Hepatocyte (in vitro differentiated cells): ENCODE measurements at regions not wholly inside any gene's neighbourhood (a gene's known extent, or its start where the extent isn't known, plus 50 kb on each side); places are given as distances from the start of the nearest gene placed in this dataset.

Experiments used
- EZH2 ChIP-seq: fragments of 200-600 bp; sonication (generic); IDR thresholded peaks from 2 replicates; pipeline ENCODE4 v1.6.1; 2016; ENCODE audit warnings: antibody characterized with exemption, mild to moderate bottlenecking, borderline replicate concordance
- TF ChIP-seq, protein P1 (sequence below): fragments of 200-600 bp; sonication (generic); IDR thresholded peaks from 2 replicates; pipeline ENCODE4 v1.5.1; 2016; ENCODE audit warnings: antibody characterized with exemption, mild to moderate bottlenecking; ENCODE audit not compliant: poor library complexity

DNA sequence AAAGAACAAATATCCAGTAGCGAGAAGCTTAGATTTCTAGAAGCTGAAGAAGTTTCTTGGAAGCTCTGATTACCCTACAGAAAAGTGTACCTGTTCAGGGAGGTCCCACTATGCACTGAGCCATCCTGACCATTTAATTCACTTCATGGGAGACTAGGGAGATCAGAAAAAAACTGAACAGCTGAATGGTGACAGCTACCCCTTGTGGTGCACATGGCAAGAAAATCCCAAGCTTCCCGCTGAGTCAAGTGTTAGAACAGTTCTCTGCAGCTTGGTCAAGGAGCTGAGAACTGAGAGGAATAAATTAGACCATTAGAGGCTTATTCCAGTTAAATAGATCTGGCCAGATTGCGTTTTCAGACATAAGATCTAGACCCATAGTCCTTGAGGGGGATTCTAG is 197.2 kb upstream of the VEPH1 start:
- TF ChIP-seq EZH2, result no peak
- TF ChIP-seq, protein P1, sequence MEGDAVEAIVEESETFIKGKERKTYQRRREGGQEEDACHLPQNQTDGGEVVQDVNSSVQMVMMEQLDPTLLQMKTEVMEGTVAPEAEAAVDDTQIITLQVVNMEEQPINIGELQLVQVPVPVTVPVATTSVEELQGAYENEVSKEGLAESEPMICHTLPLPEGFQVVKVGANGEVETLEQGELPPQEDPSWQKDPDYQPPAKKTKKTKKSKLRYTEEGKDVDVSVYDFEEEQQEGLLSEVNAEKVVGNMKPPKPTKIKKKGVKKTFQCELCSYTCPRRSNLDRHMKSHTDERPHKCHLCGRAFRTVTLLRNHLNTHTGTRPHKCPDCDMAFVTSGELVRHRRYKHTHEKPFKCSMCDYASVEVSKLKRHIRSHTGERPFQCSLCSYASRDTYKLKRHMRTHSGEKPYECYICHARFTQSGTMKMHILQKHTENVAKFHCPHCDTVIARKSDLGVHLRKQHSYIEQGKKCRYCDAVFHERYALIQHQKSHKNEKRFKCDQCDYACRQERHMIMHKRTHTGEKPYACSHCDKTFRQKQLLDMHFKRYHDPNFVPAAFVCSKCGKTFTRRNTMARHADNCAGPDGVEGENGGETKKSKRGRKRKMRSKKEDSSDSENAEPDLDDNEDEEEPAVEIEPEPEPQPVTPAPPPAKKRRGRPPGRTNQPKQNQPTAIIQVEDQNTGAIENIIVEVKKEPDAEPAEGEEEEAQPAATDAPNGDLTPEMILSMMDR, result no peak
